ENCODE measurements at regions not wholly inside any gene's neighbourhood (a gene's known extent, or its start where the extent isn't known, plus 50 kb on each side); places are given as distances from the start of the nearest gene placed in this dataset.

GRCh38 chr9:99509900-99510535 lies 287.9 kb downstream of the SEC61B start:
- no peaks in the 10 kb centered on the region for H3K4me1 ChIP-seq (ENCODE audit: insufficient read depth, low read length, poor library complexity, severe bottlenecking)
- H3K36me3 ChIP-seq (ENCODE audit: insufficient read depth, low read length): no peaks in the 10 kb centered on the region
- H3K79me2 ChIP-seq (ENCODE audit: insufficient read depth, low read length): no peaks in the 10 kb centered on the region
- no peaks in the 10 kb centered on the region for H3F3A ChIP-seq (ENCODE audit: low read depth)
- TF ChIP-seq EZH2phosphoT487 (IDR thresholded peaks at IDR 0.05; ENCODE audit: borderline replicate concordance) (no peak), CTCF (conservative IDR thresholded peaks at IDR 0.05; ENCODE audit: low read length) (no peak)
- no peaks in the 10 kb centered on the region for H4K20me1 ChIP-seq (ENCODE audit: insufficient read depth, low read length, poor library complexity, severe bottlenecking)
- no peak overlapping the region for H3K9ac ChIP-seq (ENCODE audit: low read depth, low read length, poor library complexity, severe bottlenecking)
- H3K27me3 ChIP-seq (ENCODE audit: insufficient read depth, low read length, poor library complexity, severe bottlenecking): no peaks in the 10 kb centered on the region
- H3K9me3 ChIP-seq (ENCODE audit: insufficient read depth, low read depth, low read length): no peaks in the 10 kb centered on the region
- no peak overlapping the region for H3K4me2 ChIP-seq (ENCODE audit: low read depth, low read length, poor library complexity, severe bottlenecking)
- H2AFZ ChIP-seq (ENCODE audit: low read length): no peak overlapping the region
- no peak overlapping the region for H3K4me3 ChIP-seq (ENCODE audit: low read length, poor library complexity, severe bottlenecking)
- no peaks in the 10 kb centered on the region for H3K9me2 ChIP-seq (replicated peaks; ENCODE audit: low read depth, low read length)

- H3K9me3 ChIP-seq (ENCODE audit: insufficient read depth, low read depth, low read length): no peaks in the 10 kb centered on the region
- TF ChIP-seq CTCF (conservative IDR thresholded peaks at IDR 0.05; ENCODE audit: low read length): no peak
- no peaks in the 10 kb centered on the region for H3K4me1 ChIP-seq (ENCODE audit: insufficient read depth, low read length, poor library complexity, severe bottlenecking)
- no peaks in the 10 kb centered on the region for H3K79me2 ChIP-seq (ENCODE audit: insufficient read depth, low read length)
- H3K4me2 ChIP-seq (ENCODE audit: low read depth, low read length, poor library complexity, severe bottlenecking): no peak overlapping the region
- no peak overlapping the region for H3K4me3 ChIP-seq (ENCODE audit: low read length, poor library complexity, severe bottlenecking)
- H4K20me1 ChIP-seq (ENCODE audit: insufficient read depth, low read length, poor library complexity, severe bottlenecking): no peaks in the 10 kb centered on the region
- H3K27me3 ChIP-seq (ENCODE audit: insufficient read depth, low read length, poor library complexity, severe bottlenecking): no peaks in the 10 kb centered on the region
- no peak overlapping the region for H2AFZ ChIP-seq (ENCODE audit: low read length)
- H3K36me3 ChIP-seq (ENCODE audit: insufficient read depth, low read length): no peaks in the 10 kb centered on the region
- no peaks in the 10 kb centered on the region for H3K9me2 ChIP-seq (replicated peaks; ENCODE audit: low read depth, low read length)
- H3K9ac ChIP-seq (ENCODE audit: low read depth, low read length, poor library complexity, severe bottlenecking): no peak overlapping the region
- no peaks in the 10 kb centered on the region for H3F3A ChIP-seq (ENCODE audit: low read depth)
Observed at GRCh38 chr9:99511723-99512122, 289.6 kb downstream of the SEC61B start.

GRCh38 chr9:99513441-99514112 lies 291.5 kb downstream of the SEC61B start:
- H3K9me2 ChIP-seq (replicated peaks; ENCODE audit: low read depth, low read length): no peaks in the 10 kb centered on the region
- no peaks in the 10 kb centered on the region for H3K27me3 ChIP-seq (ENCODE audit: insufficient read depth, low read length, poor library complexity, severe bottlenecking)
- H3K4me3 ChIP-seq (ENCODE audit: low read length, poor library complexity, severe bottlenecking): no peak overlapping the region
- no peak overlapping the region for H3K4me2 ChIP-seq (ENCODE audit: low read depth, low read length, poor library complexity, severe bottlenecking)
- no peak for TF ChIP-seq EZH2phosphoT487 (IDR thresholded peaks at IDR 0.05; ENCODE audit: borderline replicate concordance)
- TF ChIP-seq CTCF (conservative IDR thresholded peaks at IDR 0.05; ENCODE audit: low read length): no peak
- no peak overlapping the region for H3K9ac ChIP-seq (ENCODE audit: low read depth, low read length, poor library complexity, severe bottlenecking)
- no peak overlapping the region for H2AFZ ChIP-seq (ENCODE audit: low read length)
- H3K36me3 ChIP-seq (ENCODE audit: insufficient read depth, low read length): no peaks in the 10 kb centered on the region
- no peaks in the 10 kb centered on the region for H3K4me1 ChIP-seq (ENCODE audit: insufficient read depth, low read length, poor library complexity, severe bottlenecking)
- H4K20me1 ChIP-seq (ENCODE audit: insufficient read depth, low read length, poor library complexity, severe bottlenecking): no peaks in the 10 kb centered on the region
- H3K9me3 ChIP-seq (ENCODE audit: insufficient read depth, low read depth, low read length): no peaks in the 10 kb centered on the region
- no peaks in the 10 kb centered on the region for H3K79me2 ChIP-seq (ENCODE audit: insufficient read depth, low read length)
- H3F3A ChIP-seq (ENCODE audit: low read depth): no peaks in the 10 kb centered on the region
